MM.1S (cell line): ENCODE measurements at regions not wholly inside any gene's neighbourhood (a gene's known extent, or its start where the extent isn't known, plus 50 kb on each side); places are given as distances from the start of the nearest gene placed in this dataset.

Experiments
- DNase-seq: peaks from one replicate; pipeline ENCODE4 v3.0.0-alpha.2; 2015
- H2AFZ ChIP-seq: fragments of 300-600 bp; sonication (generic); 2 replicates; pipeline ENCODE4 v1.6.0; 2016; ENCODE audit warnings: antibody characterized with exemption, low read length
- H3F3A ChIP-seq: fragments of 300-600 bp; sonication (generic); 2 replicates; pipeline ENCODE4 v1.6.1; 2016; ENCODE audit warnings: mild to moderate bottlenecking, antibody characterized with exemption, low read length, moderate library complexity, mixed read lengths; ENCODE audit not compliant: insufficient read depth
- H3K27ac ChIP-seq: fragments of 300-600 bp; sonication (generic); 2 replicates; pipeline ENCODE4 v1.5.1; 2016; ENCODE audit warnings: mild to moderate bottlenecking, low read length
- H3K27me3 ChIP-seq: fragments of 300-600 bp; sonication (generic); replicated peaks from 2 replicates; pipeline ENCODE4 v1.6.0; 2016; ENCODE audit warnings: low read length; ENCODE audit not compliant: insufficient read depth
- H3K36me3 ChIP-seq: fragments of 300-600 bp; sonication (generic); replicated peaks from 2 replicates; pipeline ENCODE4 v1.6.1; 2016; ENCODE audit warnings: mild to moderate bottlenecking, low read length, mixed read lengths; ENCODE audit not compliant: insufficient read depth
- H3K4me1 ChIP-seq: fragments of 300-600 bp; sonication (generic); 2 replicates; pipeline ENCODE4 v1.6.1; 2016; ENCODE audit warnings: low read length, mixed read lengths
- H3K4me2 ChIP-seq: fragments of 300-600 bp; sonication (generic); 2 replicates; pipeline ENCODE4 v1.6.0; 2016; ENCODE audit warnings: low read depth, low read length
- H3K4me3 ChIP-seq: fragments of 300-600 bp; sonication (generic); 2 replicates; pipeline ENCODE4 v1.5.1; 2016; ENCODE audit warnings: low read length, mixed read lengths
- H3K79me2 ChIP-seq: fragments of 300-600 bp; sonication (generic); 2 replicates; pipeline ENCODE4 v1.6.1; 2016; ENCODE audit warnings: mixed run types, low read length, mixed read lengths
- H3K9ac ChIP-seq: fragments of 300-600 bp; sonication (generic); 2 replicates; pipeline ENCODE4 v1.6.1; 2016; ENCODE audit warnings: low read length, mixed read lengths
- H3K9me2 ChIP-seq: fragments of 300-600 bp; sonication (generic); replicated peaks from 2 replicates; pipeline ENCODE4 v1.6.1; 2016; ENCODE audit warnings: mild to moderate bottlenecking, low read length, mixed read lengths; ENCODE audit not compliant: insufficient read depth
- H3K9me3 ChIP-seq: fragments of 300-600 bp; sonication (generic); replicated peaks from 2 replicates; pipeline ENCODE4 v1.6.1; 2016; ENCODE audit warnings: mild to moderate bottlenecking, low read length, mixed read lengths; ENCODE audit not compliant: insufficient read depth
- H4K20me1 ChIP-seq: fragments of 300-600 bp; sonication (generic); 2 replicates; pipeline ENCODE4 v1.6.1; 2016; ENCODE audit warnings: mild to moderate bottlenecking, low read length, moderate library complexity, mixed read lengths; ENCODE audit not compliant: insufficient read depth
- EZH2 ChIP-seq: fragments of 300-600 bp; sonication (generic); optimal IDR thresholded peaks from 2 replicates; pipeline ENCODE3; 2017; ENCODE audit warnings: low read depth, mild to moderate bottlenecking, antibody characterized with exemption, low read length, mixed read lengths
- EZH2phosphoT487 ChIP-seq: fragments of 300-600 bp; sonication (generic); IDR thresholded peaks from 2 replicates; pipeline ENCODE4 v1.6.1; 2018; ENCODE audit warnings: antibody characterized with exemption, low read length
- TF ChIP-seq, protein P1 (sequence below): fragments of 300-600 bp; sonication (generic); IDR thresholded peaks from 2 replicates; pipeline ENCODE4 v1.5.1; 2016; ENCODE audit warnings: antibody characterized with exemption, low read length, mixed read lengths

DNA sequence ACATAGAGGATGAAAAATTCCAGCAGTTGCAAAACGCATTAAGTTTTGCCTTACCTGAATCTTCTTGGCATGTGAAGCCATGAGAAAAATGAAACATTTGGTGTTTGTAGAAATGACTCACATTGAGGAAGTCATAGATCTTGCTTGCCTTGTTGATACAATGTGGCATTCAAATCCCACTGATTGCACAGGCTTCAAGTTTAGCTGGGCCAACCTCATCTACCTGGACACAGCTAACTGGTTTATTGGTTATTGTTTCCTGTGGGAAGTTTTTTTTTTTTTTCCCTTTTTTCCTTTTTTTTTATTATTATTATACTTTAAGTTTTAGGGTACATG lies 168.9 kb upstream of the C21orf91 start:
- H3K27ac ChIP-seq = no peak overlapping the region
- no peaks in the 10 kb centered on the region for H3K9me3 ChIP-seq
- H3K9ac ChIP-seq = no peak overlapping the region
- no peaks in the 10 kb centered on the region for H3K4me1 ChIP-seq
- H3K27me3 ChIP-seq = no peaks in the 10 kb centered on the region
- no peaks in the 10 kb centered on the region for H3K79me2 ChIP-seq
- no peak overlapping the region for H3K4me2 ChIP-seq
- H2AFZ ChIP-seq = no peak overlapping the region
- no peak for DNase-seq
- H3K9me2 ChIP-seq = no peaks in the 10 kb centered on the region
- no peaks in the 10 kb centered on the region for H4K20me1 ChIP-seq
- no peak overlapping the region for H3K4me3 ChIP-seq
- no peaks in the 10 kb centered on the region for H3F3A ChIP-seq
- no peaks in the 10 kb centered on the region for H3K36me3 ChIP-seq
- TF ChIP-seq EZH2 = no peak
- TF ChIP-seq, protein P1, sequence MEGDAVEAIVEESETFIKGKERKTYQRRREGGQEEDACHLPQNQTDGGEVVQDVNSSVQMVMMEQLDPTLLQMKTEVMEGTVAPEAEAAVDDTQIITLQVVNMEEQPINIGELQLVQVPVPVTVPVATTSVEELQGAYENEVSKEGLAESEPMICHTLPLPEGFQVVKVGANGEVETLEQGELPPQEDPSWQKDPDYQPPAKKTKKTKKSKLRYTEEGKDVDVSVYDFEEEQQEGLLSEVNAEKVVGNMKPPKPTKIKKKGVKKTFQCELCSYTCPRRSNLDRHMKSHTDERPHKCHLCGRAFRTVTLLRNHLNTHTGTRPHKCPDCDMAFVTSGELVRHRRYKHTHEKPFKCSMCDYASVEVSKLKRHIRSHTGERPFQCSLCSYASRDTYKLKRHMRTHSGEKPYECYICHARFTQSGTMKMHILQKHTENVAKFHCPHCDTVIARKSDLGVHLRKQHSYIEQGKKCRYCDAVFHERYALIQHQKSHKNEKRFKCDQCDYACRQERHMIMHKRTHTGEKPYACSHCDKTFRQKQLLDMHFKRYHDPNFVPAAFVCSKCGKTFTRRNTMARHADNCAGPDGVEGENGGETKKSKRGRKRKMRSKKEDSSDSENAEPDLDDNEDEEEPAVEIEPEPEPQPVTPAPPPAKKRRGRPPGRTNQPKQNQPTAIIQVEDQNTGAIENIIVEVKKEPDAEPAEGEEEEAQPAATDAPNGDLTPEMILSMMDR = no peak

DNA sequence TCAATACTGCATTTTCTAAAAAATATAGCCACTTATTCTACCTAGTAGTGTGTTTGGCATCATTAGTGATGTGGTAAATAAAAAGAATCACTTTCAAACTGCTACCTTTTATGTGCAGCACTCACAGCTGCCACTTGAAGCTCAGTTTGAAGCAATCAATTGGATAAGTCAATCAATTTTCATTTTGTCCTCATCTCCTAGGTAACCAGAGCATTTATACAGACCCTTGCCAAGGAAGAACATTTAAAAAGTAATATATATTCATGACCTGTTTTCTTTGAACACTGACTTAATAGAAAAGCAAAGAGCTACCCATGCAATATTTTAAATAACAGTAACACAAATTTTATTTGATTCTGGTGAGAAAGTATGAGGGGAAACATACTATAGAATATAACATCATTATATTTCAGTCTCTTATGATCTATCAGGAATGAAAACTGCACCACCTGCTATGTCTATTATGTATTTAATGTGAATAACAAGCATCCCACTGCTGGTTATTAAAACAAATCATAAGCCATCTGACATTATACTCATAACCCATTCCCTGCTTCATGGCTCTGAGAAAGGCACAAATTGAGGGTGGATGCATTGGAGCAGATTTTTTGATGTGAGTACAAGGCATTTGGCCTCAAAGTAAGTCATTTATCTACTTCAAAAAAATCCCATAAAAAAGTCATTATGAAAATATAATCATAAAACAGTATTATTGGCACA lies 168.4 kb upstream of the C21orf91 start:
- H3K9me3 ChIP-seq = no peaks in the 10 kb centered on the region
- no peak for DNase-seq
- TF ChIP-seq, protein P1 = no peak
- TF ChIP-seq EZH2 = no peak
- no peak for TF ChIP-seq EZH2phosphoT487

DNA sequence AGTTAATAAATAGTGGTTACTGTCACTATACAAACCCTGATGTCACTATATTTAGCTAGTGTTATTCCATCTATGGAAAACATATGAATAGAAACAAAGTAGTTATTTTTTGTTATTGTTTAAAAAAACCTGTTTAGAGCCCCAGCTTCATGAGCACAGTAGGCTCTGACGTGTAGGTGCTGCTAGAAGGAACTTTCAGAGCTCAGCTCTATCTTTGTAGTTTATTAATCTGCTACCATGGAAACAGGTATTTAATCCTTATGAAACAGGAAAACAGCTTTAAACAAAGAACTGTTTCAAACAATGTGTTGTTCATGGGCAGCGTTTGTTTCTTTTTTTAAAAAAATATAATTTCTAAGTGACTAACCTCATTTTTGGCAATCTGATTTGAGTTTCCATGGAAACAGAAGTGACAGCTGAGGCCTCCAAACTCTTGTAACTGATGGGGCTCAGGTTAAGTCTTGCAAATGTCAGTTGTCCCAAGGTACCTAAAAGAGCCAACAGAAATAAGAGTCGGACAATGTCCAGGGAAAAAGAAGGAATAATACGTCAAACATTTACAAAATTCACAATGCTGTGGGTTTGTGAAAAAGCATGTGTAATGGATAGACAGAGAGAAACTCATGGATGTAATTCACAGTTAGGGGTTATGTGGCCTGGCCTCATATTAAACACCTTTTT lies 162.0 kb upstream of the C21orf91 start:
- Histone ChIP-seq H3K9ac (no peak overlapping the region), H3K4me3 (no peak overlapping the region), H3F3A (no peaks in the 10 kb centered on the region), H2AFZ (no peak overlapping the region), H3K79me2 (no peaks in the 10 kb centered on the region), H3K4me1 (no peaks in the 10 kb centered on the region), H3K27ac (no peak overlapping the region), H3K9me2 (no peaks in the 10 kb centered on the region), H3K27me3 (no peaks in the 10 kb centered on the region), H3K4me2 (no peak overlapping the region), H3K36me3 (no peaks in the 10 kb centered on the region), H3K9me3 (no peaks in the 10 kb centered on the region), H4K20me1 (no peaks in the 10 kb centered on the region)
- TF ChIP-seq, protein P1 = no peak
- TF ChIP-seq EZH2phosphoT487 (no peak), EZH2 (no peak)
- no peak for DNase-seq

More for the DNA sequence above, 168.4 kb upstream of the C21orf91 start:
- H3K4me2 ChIP-seq = no peak overlapping the region
- H4K20me1 ChIP-seq = no peaks in the 10 kb centered on the region
- H3K4me3 ChIP-seq = no peak overlapping the region
- no peaks in the 10 kb centered on the region for H3K36me3 ChIP-seq
- no peak overlapping the region for H3K9ac ChIP-seq
- no peaks in the 10 kb centered on the region for H3F3A ChIP-seq
- no peaks in the 10 kb centered on the region for H3K9me2 ChIP-seq
- no peaks in the 10 kb centered on the region for H3K4me1 ChIP-seq
- H3K27me3 ChIP-seq = no peaks in the 10 kb centered on the region
- no peaks in the 10 kb centered on the region for H3K79me2 ChIP-seq
- H3K27ac ChIP-seq = no peak overlapping the region
- H2AFZ ChIP-seq = no peak overlapping the region
